ENCODE measurements at regions not wholly inside any gene's neighbourhood (a gene's known extent, or its start where the extent isn't known, plus 50 kb on each side); places are given as distances from the start of the nearest gene placed in this dataset.

- H3K9me2 ChIP-seq (ENCODE audit: low read depth, low read length) = no peaks in the 10 kb centered on the region
- H3K4me3 ChIP-seq (ENCODE audit: low read depth, low read length, poor library complexity, severe bottlenecking) = no peak overlapping the region
- no peaks in the 10 kb centered on the region for H4K20me1 ChIP-seq (ENCODE audit: insufficient read depth, low read length)
- H2AFZ ChIP-seq (ENCODE audit: low read length) = no peak overlapping the region
- H3K4me2 ChIP-seq (ENCODE audit: low read length) = no peak overlapping the region; the same call in 1 of the 2 replicates
- TF ChIP-seq CTCF (IDR thresholded peaks at IDR 0.05; ENCODE audit: low read length) = no peak
- TF ChIP-seq EZH2 (IDR thresholded peaks at IDR 0.05; ENCODE audit: borderline replicate concordance, low read length) = no peak
- peaks cover 23% of the 10 kb centered on the region for H3K4me1 ChIP-seq (ENCODE audit: insufficient read depth, low read length, severe bottlenecking)
- no peak overlapping the region for H3K9ac ChIP-seq (ENCODE audit: low read length)
- H3K27me3 ChIP-seq (ENCODE audit: insufficient read depth, low read length) = no peaks in the 10 kb centered on the region
- no peaks in the 10 kb centered on the region for H3F3A ChIP-seq (ENCODE audit: insufficient read depth, low read length)
- H3K27ac ChIP-seq (ENCODE audit: low read depth, low read length, poor library complexity, severe bottlenecking) = peak overlapping the region; percentile 5
- H3K9me3 ChIP-seq (ENCODE audit: low read length) = peaks cover 3% of the 10 kb centered on the region; the same call in 1 of the 2 replicates
- H3K79me2 ChIP-seq (ENCODE audit: insufficient read depth, low read length) = no peaks in the 10 kb centered on the region
- H3K36me3 ChIP-seq (ENCODE audit: insufficient read depth, low read length) = peaks cover 6% of the 10 kb centered on the region
Measured at GRCh38 chr5:109945097-109945678, 255.5 kb downstream of the MAN2A1 start.

DNA sequence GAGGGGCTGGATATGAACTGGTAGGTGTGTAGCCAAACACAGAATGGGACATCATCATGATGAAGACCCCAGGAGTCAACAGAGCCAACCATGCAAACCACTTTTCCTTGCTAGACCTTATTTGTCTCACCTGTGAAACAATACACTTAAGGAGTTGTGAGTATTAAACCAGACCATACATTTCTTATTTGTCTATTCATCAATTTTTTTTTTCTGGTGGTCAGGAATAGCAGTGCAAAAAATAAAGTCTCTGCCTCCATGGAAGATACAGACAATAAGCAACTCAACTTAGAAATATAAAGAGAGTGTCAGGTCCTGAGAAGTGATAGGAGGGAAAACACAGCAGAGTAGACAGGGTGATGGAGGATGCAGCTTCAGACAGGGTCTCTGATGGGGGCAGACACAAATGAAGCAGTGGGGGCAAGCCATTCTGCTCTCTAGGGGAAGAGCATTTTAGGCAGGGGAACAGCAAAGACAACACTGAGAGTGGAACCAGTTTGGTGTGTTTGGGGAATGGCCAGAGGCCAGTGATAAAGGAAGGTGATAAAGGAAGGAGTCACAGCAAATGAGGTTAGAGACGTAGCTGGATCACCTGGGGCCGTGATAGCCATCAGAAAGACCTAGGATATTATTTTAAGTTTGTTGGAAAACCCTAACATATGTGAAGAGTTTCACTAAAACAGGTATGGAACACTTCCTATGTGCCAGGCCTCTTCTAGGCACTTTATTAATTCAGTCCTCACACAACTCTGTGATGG lies 256.2 kb downstream of the MAN2A1 start:
- no peaks in the 10 kb centered on the region for H3F3A ChIP-seq (ENCODE audit: insufficient read depth, low read length)
- H3K27me3 ChIP-seq (ENCODE audit: insufficient read depth, low read length) = no peaks in the 10 kb centered on the region
- no peaks in the 10 kb centered on the region for H4K20me1 ChIP-seq (ENCODE audit: insufficient read depth, low read length)
- H3K4me3 ChIP-seq (ENCODE audit: low read depth, low read length, poor library complexity, severe bottlenecking) = no peak overlapping the region
- no peak overlapping the region for H3K4me2 ChIP-seq (ENCODE audit: low read length)
- peak overlapping the region; percentile 5 for H3K27ac ChIP-seq (ENCODE audit: low read depth, low read length, poor library complexity, severe bottlenecking)
- H3K9me3 ChIP-seq (ENCODE audit: low read length) = no peaks in the 10 kb centered on the region
- no peak overlapping the region for H2AFZ ChIP-seq (ENCODE audit: low read length)
- no peaks in the 10 kb centered on the region for H3K79me2 ChIP-seq (ENCODE audit: insufficient read depth, low read length)
- no peaks in the 10 kb centered on the region for H3K36me3 ChIP-seq (ENCODE audit: insufficient read depth, low read length)
- H3K9ac ChIP-seq (ENCODE audit: low read length) = no peak overlapping the region
- H3K9me2 ChIP-seq (ENCODE audit: low read depth, low read length) = no peaks in the 10 kb centered on the region
- TF ChIP-seq EZH2 (IDR thresholded peaks at IDR 0.05; ENCODE audit: borderline replicate concordance, low read length) = no peak
- no peak for TF ChIP-seq CTCF (IDR thresholded peaks at IDR 0.05; ENCODE audit: low read length)
- H3K4me1 ChIP-seq (ENCODE audit: insufficient read depth, low read length, severe bottlenecking) = peaks cover 23% of the 10 kb centered on the region

GRCh38 chr5:109946610-109947009 lies 256.9 kb downstream of the MAN2A1 start:
- Histone ChIP-seq H3K9me2 (ENCODE audit: low read depth, low read length) (no peaks in the 10 kb centered on the region), H3F3A (ENCODE audit: insufficient read depth, low read length) (no peaks in the 10 kb centered on the region), H3K4me3 (ENCODE audit: low read depth, low read length, poor library complexity, severe bottlenecking) (no peak overlapping the region), H4K20me1 (ENCODE audit: insufficient read depth, low read length) (no peaks in the 10 kb centered on the region), H3K9me3 (ENCODE audit: low read length) (no peaks in the 10 kb centered on the region), H3K79me2 (ENCODE audit: insufficient read depth, low read length) (no peaks in the 10 kb centered on the region), H3K27ac (ENCODE audit: low read depth, low read length, poor library complexity, severe bottlenecking) (no peak overlapping the region), H3K27me3 (ENCODE audit: insufficient read depth, low read length) (no peaks in the 10 kb centered on the region), H3K36me3 (ENCODE audit: insufficient read depth, low read length) (no peaks in the 10 kb centered on the region), H3K4me1 (ENCODE audit: insufficient read depth, low read length, severe bottlenecking) (peaks cover 23% of the 10 kb centered on the region), H3K9ac (ENCODE audit: low read length) (no peak overlapping the region), H3K4me2 (ENCODE audit: low read length) (no peak overlapping the region), H2AFZ (ENCODE audit: low read length) (no peak overlapping the region)
- TF ChIP-seq CTCF (IDR thresholded peaks at IDR 0.05; ENCODE audit: low read length) (no peak), EZH2 (IDR thresholded peaks at IDR 0.05; ENCODE audit: borderline replicate concordance, low read length) (no peak)

Data from OCI-LY1 (cell line).